ENCODE measurements at regions not wholly inside any gene's neighbourhood (a gene's known extent, or its start where the extent isn't known, plus 50 kb on each side); places are given as distances from the start of the nearest gene placed in this dataset.

DNA sequence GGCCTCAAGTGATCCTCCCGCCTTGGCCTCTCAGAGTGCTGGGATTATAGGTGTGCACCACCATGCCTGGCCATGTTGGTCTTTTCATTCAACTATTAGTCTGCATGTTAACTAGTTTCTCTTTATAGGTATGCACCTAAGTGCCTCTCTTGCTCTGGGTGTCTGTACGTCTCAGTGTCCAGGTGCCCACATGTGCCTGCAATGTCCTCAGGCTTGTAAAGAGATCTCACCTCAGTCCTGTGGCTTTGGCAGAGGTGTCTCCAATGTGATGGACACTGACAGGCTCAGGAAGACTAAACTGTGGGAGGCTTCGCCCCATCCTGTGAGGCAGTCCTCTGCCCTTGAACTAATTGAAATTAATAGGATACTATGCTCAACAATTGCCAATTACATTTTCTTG lies 526.3 kb downstream of the PTPRU start:
- TF ChIP-seq CTCF (IDR thresholded peaks at IDR 0.05) (no peak), POLR2A (IDR thresholded peaks at IDR 0.05) (no peak)
- DNase-seq: no peak
- 80 to 81% methylated on average over 3 of the region's 3 CpGs for WGBS, 2 donors
- Histone ChIP-seq H3K27me3 (no peaks in the 10 kb centered on the region), H3K27ac (no peak overlapping the region), H3K4me3 (replicated peaks in 1 of 3) (no peak overlapping the region), H3K9me3 (no peaks in the 10 kb centered on the region), H3K36me3 (no peaks in the 10 kb centered on the region), H3K4me1 (no peaks in the 10 kb centered on the region)
- intact Hi-C loops (cut with DNase I): no loop called here

DNA sequence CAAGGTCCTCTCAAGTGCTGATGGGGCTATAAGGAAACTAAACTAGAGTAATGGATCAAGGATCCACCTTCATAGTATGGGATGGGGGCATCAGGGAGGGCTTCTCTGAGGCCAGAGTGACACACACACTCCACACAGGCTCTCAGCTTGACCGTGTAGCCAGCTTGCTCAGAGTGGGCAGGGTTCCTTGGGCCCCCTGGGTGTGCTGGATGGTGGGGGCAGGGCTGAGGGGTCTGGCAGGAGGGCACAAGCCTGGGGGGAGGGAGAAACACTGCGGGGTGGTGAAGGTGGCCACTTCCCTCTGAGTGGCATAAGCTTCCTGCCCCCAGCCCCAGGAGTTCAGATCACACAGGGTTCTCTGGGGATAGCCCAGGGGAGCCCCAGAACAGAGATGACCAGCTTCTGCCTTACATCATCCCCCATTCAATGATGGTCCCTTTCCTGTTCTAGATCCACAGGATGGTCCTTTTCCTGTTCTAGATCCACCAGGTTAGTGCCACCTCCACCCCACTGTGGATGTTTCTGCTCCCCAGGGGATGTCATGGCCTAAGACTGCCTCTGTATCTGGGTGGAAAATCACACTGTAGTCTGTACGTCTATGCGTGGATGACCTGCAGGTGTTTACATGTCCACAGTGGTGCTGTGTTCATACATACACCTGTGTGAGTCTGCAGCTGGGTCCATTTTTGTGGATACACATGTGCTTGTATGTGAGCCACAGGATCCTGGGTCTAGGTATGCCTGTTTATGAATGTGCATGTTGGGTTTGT lies 525.0 kb downstream of the PTPRU start:
- WGBS, 2 donors: 52 to 91% methylated on average over 2 to 4 of the region's 4 CpGs
- Histone ChIP-seq H3K9me3 (no peaks in the 10 kb centered on the region), H3K36me3 (no peaks in the 10 kb centered on the region), H3K27ac (no peak overlapping the region), H3K4me1 (no peaks in the 10 kb centered on the region), H3K4me3 (replicated peaks in 1 of 3) (no peak overlapping the region), H3K27me3 (no peaks in the 10 kb centered on the region)
- no peak for DNase-seq
- TF ChIP-seq CTCF (IDR thresholded peaks at IDR 0.05) (no peak), POLR2A (IDR thresholded peaks at IDR 0.05) (no peak)
- intact Hi-C loops (cut with DNase I): no loop called here

DNA sequence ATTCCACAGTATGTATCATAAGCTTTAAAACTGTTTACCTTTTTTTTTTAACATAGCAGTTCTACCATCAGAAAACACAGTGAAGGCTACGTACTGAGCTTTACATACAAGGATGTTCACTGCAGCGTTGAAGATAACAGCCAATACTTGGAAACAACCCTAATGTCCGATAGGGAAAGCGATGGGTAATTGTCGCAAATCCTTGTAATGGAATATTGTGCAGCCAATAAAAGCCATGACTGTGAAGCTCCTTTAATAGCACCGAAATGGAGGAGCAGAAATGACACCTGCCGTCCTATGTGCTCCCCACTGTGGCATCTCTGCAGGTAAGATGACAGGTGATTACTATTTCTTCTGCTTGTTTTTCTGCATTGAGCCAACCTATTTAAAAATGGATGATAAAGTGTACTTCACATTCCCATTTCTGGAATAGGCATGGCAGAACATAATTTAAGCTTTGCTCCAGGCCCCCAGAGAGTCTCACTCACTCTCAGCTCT lies 523.8 kb downstream of the PTPRU start:
- intact Hi-C loops (cut with DNase I): no loop called here
- H3K4me1 ChIP-seq: no peaks in the 10 kb centered on the region
- no peak for TF ChIP-seq CTCF (IDR thresholded peaks at IDR 0.05)
- TF ChIP-seq POLR2A (IDR thresholded peaks at IDR 0.05): no peak
- no peak overlapping the region for H3K4me3 ChIP-seq (replicated peaks in 1 of 3)
- no peaks in the 10 kb centered on the region for H3K27me3 ChIP-seq
- no peaks in the 10 kb centered on the region for H3K9me3 ChIP-seq
- no peak for DNase-seq
- no peak overlapping the region for H3K27ac ChIP-seq
- 82 to 87% methylated on average over 7 of the region's 7 CpGs for WGBS, 2 donors
- no peaks in the 10 kb centered on the region for H3K36me3 ChIP-seq

GRCh38 chr1:29758781-29759499 lies 522.6 kb downstream of the PTPRU start:
- Histone ChIP-seq H3K4me3 (replicated peaks in 1 of 3) (no peak overlapping the region), H3K27ac (no peak overlapping the region), H3K9me3 (no peaks in the 10 kb centered on the region), H3K4me1 (no peaks in the 10 kb centered on the region), H3K36me3 (no peaks in the 10 kb centered on the region), H3K27me3 (no peaks in the 10 kb centered on the region)
- intact Hi-C loops (cut with DNase I): no loop called here
- TF ChIP-seq CTCF (IDR thresholded peaks at IDR 0.05): no peak
- TF ChIP-seq POLR2A (IDR thresholded peaks at IDR 0.05): no peak
- 30% methylated on average over 5 of the region's 5 CpGs for WGBS, 2 donors
- no peak for DNase-seq

Data from thyroid gland (tissue), 4 donors.